Smooth muscle cell (in vitro differentiated cells): ENCODE measurements at regions not wholly inside any gene's neighbourhood (a gene's known extent, or its start where the extent isn't known, plus 50 kb on each side); places are given as distances from the start of the nearest gene placed in this dataset.

Experiments
- DNase-seq: peaks from one replicate; lab custom pipeline; 2025; ENCODE audit not compliant: unreplicated experiment; lab: John Stamatoyannopoulos, UW
- H2AFZ ChIP-seq: fragments of 200-600 bp; sonication (generic); 2 replicates; pipeline ENCODE4 v1.6.0; 2016; ENCODE audit warnings: antibody characterized with exemption, low read depth, mild to moderate bottlenecking
- H3F3A ChIP-seq: fragments of 200-600 bp; sonication (generic); 2 replicates; pipeline ENCODE4 v1.6.0; 2017; ENCODE audit warnings: antibody characterized with exemption, low read depth
- H3K27ac ChIP-seq: fragments of 200-600 bp; sonication (generic); 2 replicates; pipeline ENCODE4 v1.5.1; 2016; ENCODE audit warnings: low read depth, mild to moderate bottlenecking
- H3K27me3 ChIP-seq: fragments of 200-600 bp; sonication (generic); 2 replicates; pipeline ENCODE4 v1.6.1; 2016; ENCODE audit warnings: low read depth, mild to moderate bottlenecking
- H3K36me3 ChIP-seq: fragments of 200-600 bp; sonication (generic); 2 replicates; pipeline ENCODE4 v1.5.1; 2016; ENCODE audit warnings: low read depth
- H3K4me1 ChIP-seq: fragments of 200-600 bp; sonication (generic); 2 replicates; pipeline ENCODE4 v1.5.1; 2016; ENCODE audit warnings: low read depth
- H3K4me2 ChIP-seq: fragments of 200-600 bp; sonication (generic); 2 replicates; pipeline ENCODE4 v1.6.0; 2016; ENCODE audit warnings: mild to moderate bottlenecking
- H3K4me3 ChIP-seq: fragments of 200-600 bp; sonication (generic); 2 replicates; pipeline ENCODE4 v1.5.1; 2016; ENCODE audit warnings: mild to moderate bottlenecking
- H3K79me2 ChIP-seq: fragments of 200-600 bp; sonication (generic); 2 replicates; pipeline ENCODE4 v1.6.0; 2016; ENCODE audit warnings: low read depth, mild to moderate bottlenecking
- H3K9ac ChIP-seq: fragments of 200-600 bp; sonication (generic); 2 replicates; pipeline ENCODE4 v1.6.0; 2016; ENCODE audit warnings: low read depth
- H3K9me3 ChIP-seq: fragments of 200-600 bp; sonication (generic); replicated peaks from 2 replicates; pipeline ENCODE4 v1.5.1; 2016; ENCODE audit warnings: low read depth
- H4K20me1 ChIP-seq: fragments of 200-600 bp; sonication (generic); 2 replicates; pipeline ENCODE4 v1.6.0; 2016; ENCODE audit warnings: low read depth
- WGBS: methylation state at CpG from one replicate; pipeline ENCODE4 v1.1.7; 2016; ENCODE audit warnings: low lambda C conversion rate; 5-methylcytosine and 5-hydroxymethylcytosine counted together
- TF ChIP-seq, protein P1 (sequence below): fragments of 200-600 bp; sonication (generic); IDR thresholded peaks from 2 replicates; pipeline ENCODE4 v1.5.1; 2017; ENCODE audit warnings: borderline replicate concordance, mild to moderate bottlenecking, antibody characterized with exemption; ENCODE audit not compliant: insufficient read depth, poor library complexity, severe bottlenecking

DNA sequence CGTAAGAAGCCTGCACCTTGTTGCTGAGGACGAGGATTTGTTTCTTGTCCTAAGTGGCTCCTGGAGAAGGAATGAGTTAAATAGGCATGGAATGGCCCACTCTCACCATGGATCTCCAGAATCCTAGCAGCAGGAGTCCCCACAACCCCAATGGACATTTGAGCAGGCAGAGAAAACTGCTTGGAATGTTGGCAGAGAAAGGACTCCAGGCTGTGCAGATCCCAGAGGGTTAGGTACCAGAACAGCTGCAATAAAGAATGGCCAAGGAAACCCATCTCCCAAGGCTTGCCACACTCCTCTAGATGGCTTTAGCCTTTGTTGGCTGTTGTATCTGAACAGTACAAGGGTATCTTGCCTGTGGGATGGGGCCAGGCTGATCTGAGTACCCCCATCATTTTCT is 1415.7 kb upstream of the ADGRB3 start:
- Histone ChIP-seq H3K4me1 (no peaks in the 10 kb centered on the region), H3K27ac (no peak overlapping the region), H4K20me1 (no peaks in the 10 kb centered on the region), H3K27me3 (no peaks in the 10 kb centered on the region), H3K9me3 (peaks cover 4% of the 10 kb centered on the region), H2AFZ (no peak overlapping the region), H3K9ac (no peak overlapping the region), H3K79me2 (no peaks in the 10 kb centered on the region), H3K36me3 (no peaks in the 10 kb centered on the region), H3F3A (peaks cover 6% of the 10 kb centered on the region), H3K4me3 (no peak overlapping the region), H3K4me2 (no peak overlapping the region)
- TF ChIP-seq, protein P1, sequence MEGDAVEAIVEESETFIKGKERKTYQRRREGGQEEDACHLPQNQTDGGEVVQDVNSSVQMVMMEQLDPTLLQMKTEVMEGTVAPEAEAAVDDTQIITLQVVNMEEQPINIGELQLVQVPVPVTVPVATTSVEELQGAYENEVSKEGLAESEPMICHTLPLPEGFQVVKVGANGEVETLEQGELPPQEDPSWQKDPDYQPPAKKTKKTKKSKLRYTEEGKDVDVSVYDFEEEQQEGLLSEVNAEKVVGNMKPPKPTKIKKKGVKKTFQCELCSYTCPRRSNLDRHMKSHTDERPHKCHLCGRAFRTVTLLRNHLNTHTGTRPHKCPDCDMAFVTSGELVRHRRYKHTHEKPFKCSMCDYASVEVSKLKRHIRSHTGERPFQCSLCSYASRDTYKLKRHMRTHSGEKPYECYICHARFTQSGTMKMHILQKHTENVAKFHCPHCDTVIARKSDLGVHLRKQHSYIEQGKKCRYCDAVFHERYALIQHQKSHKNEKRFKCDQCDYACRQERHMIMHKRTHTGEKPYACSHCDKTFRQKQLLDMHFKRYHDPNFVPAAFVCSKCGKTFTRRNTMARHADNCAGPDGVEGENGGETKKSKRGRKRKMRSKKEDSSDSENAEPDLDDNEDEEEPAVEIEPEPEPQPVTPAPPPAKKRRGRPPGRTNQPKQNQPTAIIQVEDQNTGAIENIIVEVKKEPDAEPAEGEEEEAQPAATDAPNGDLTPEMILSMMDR: no peak
- WGBS: 88% methylated on average over 2 of the region's 2 CpGs
- no peak for DNase-seq

DNA sequence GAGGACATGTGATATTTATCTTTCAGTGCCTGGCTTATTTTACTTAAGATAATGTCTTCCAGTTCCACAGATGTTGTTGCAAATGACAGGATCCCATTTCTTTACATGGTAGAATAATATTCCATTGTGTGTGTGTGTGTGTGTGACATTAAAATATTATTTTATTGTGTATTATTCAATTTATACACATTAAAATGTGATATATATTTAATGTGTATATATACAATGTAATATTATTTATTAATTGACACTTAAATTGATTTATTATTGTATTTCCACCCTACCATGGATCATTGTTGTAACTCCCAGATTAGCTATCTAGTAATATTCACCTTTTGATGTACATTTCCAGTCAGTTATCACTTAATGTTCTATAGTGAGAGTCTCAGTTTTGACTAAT is 1422.5 kb upstream of the ADGRB3 start:
- H3K4me3 ChIP-seq: no peak overlapping the region
- TF ChIP-seq, protein P1: no peak
- H3K27me3 ChIP-seq: no peaks in the 10 kb centered on the region
- H3K9me3 ChIP-seq: no peaks in the 10 kb centered on the region
- no peak overlapping the region for H3K9ac ChIP-seq
- no peak overlapping the region for H2AFZ ChIP-seq
- no peak overlapping the region for H3K4me2 ChIP-seq
- no peaks in the 10 kb centered on the region for H3K79me2 ChIP-seq
- no peak for DNase-seq
- H3K36me3 ChIP-seq: no peaks in the 10 kb centered on the region
- H3K27ac ChIP-seq: no peak overlapping the region
- no peaks in the 10 kb centered on the region for H4K20me1 ChIP-seq
- no peaks in the 10 kb centered on the region for H3F3A ChIP-seq
- H3K4me1 ChIP-seq: no peaks in the 10 kb centered on the region

DNA sequence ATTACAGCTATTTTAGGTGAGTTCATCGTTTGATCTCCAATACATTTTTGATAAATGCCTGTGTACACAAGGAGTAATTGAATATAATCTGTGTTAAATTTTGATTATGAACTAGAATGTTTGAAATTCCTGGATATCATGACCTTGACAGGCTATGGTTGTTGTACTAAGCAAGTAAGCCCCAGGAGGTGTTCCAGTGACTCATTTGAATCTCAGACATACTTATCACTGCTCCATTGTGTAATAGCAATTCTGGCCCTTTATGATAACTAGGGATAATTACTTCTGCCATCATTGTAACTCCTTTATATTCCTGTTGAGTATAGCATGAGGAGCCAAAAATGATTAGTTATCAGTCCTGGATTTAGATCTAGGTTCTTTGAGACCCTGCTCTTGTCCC is 1424.6 kb upstream of the ADGRB3 start:
- no peak overlapping the region for H3K4me3 ChIP-seq
- H3K9ac ChIP-seq: no peak overlapping the region
- no peaks in the 10 kb centered on the region for H3K9me3 ChIP-seq
- no peaks in the 10 kb centered on the region for H3K79me2 ChIP-seq
- DNase-seq: no peak
- H3K36me3 ChIP-seq: no peaks in the 10 kb centered on the region
- TF ChIP-seq, protein P1: no peak
- no peak overlapping the region for H2AFZ ChIP-seq
- H4K20me1 ChIP-seq: no peaks in the 10 kb centered on the region
- H3K27me3 ChIP-seq: no peaks in the 10 kb centered on the region
- 76% methylated on average over 1 of the region's 1 CpG for WGBS
- no peak overlapping the region for H3K4me2 ChIP-seq
- H3K27ac ChIP-seq: no peak overlapping the region
- H3K4me1 ChIP-seq: no peaks in the 10 kb centered on the region
- no peaks in the 10 kb centered on the region for H3F3A ChIP-seq

DNA sequence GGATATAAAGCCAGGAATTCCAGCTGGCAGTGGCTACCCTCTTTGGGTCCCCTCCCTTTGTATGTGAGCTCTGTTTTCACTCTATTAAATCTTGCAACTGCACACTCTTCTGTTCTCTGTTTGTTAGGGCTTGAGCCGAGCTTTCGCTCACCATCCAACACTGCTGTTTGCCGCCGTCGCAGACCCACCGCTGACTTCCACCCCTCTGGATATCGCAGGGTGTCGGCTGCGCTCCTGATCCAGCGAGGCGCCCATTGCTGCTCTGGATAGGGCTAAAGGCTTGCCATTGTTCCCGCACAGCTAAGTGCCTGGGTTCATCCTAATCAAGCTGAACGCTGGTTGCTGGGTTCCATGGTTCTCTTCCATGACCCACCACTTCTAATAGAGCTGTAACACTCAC is 1433.5 kb upstream of the ADGRB3 start:
- DNase-seq: no peak
- TF ChIP-seq, protein P1: no peak
- Histone ChIP-seq H4K20me1 (no peaks in the 10 kb centered on the region), H3K9ac (no peak overlapping the region), H3K27ac (no peak overlapping the region), H3K4me2 (no peak overlapping the region), H3F3A (no peaks in the 10 kb centered on the region), H2AFZ (no peak overlapping the region), H3K4me1 (no peaks in the 10 kb centered on the region), H3K9me3 (no peaks in the 10 kb centered on the region), H3K79me2 (no peaks in the 10 kb centered on the region), H3K4me3 (no peak overlapping the region), H3K36me3 (no peaks in the 10 kb centered on the region), H3K27me3 (no peaks in the 10 kb centered on the region)
- 97% methylated on average over 13 of the region's 13 CpGs for WGBS
